PFSK-1 (cell line): ENCODE measurements at regions not wholly inside any gene's neighbourhood (a gene's known extent, or its start where the extent isn't known, plus 50 kb on each side); places are given as distances from the start of the nearest gene placed in this dataset.

ENCODE experiments used
- FOXP2 ChIP-seq: optimal IDR thresholded peaks from 2 replicates; pipeline ENCODE3; 2011; ENCODE audit warnings: borderline replicate concordance, control low read depth, inconsistent platforms; ENCODE audit not compliant: insufficient read depth; ENCODE audit errors: extremely low read length, extremely low read depth
- POLR2AphosphoS5 ChIP-seq: IDR thresholded peaks from 2 replicates; pipeline ENCODE4 v1.6.1; 2012; ENCODE audit warnings: low read depth, mild to moderate bottlenecking, control low read depth, low read length, moderate library complexity
- REST ChIP-seq, 2 experiments: IDR thresholded peaks; 2 replicates each; pipeline versions ENCODE4 v1.6.1 to v1.8.0; 2011 to 2012; ENCODE audit warnings: low read depth in 2 of 2, low read length in 2 of 2, control low read depth in 1 of 2, inconsistent platforms in 1 of 2, mild to moderate bottlenecking in 1 of 2, moderate library complexity in 1 of 2; ENCODE audit not compliant: insufficient read depth in 1 of 2
- SIN3A ChIP-seq: IDR thresholded peaks from 2 replicates; pipeline ENCODE4 v1.6.1; 2012; ENCODE audit warnings: mild to moderate bottlenecking, low read length, moderate library complexity, borderline replicate concordance; ENCODE audit not compliant: insufficient read depth
- TAF1 ChIP-seq: IDR thresholded peaks from 2 replicates; pipeline ENCODE4 v1.6.1; 2012; ENCODE audit warnings: low read length, control low read depth, borderline replicate concordance; ENCODE audit not compliant: insufficient read depth

GRCh38 chr4:108355186-108355901 is 186.6 kb upstream of the LEF1 start:
- no peak for TF ChIP-seq TAF1
- no peak for TF ChIP-seq REST (IDR thresholded peaks at IDR 0.05; ENCODE audit: insufficient read depth in 1 of 2, low read depth in 2 of 2, low read length in 2 of 2)
- TF ChIP-seq POLR2AphosphoS5 = no peak
- no peak for TF ChIP-seq SIN3A
- no peak for TF ChIP-seq FOXP2

GRCh38 chr4:108352664-108353308 is 184.1 kb upstream of the LEF1 start:
- TF ChIP-seq TAF1 (no peak), REST (IDR thresholded peaks at IDR 0.05; ENCODE audit: insufficient read depth in 1 of 2, low read depth in 2 of 2, low read length in 2 of 2) (no peak), POLR2AphosphoS5 (no peak), FOXP2 (no peak), SIN3A (no peak)

GRCh38 chr4:108351791-108352190 is 183.1 kb upstream of the LEF1 start:
- TF ChIP-seq REST (IDR thresholded peaks at IDR 0.05; ENCODE audit: insufficient read depth in 1 of 2, low read depth in 2 of 2, low read length in 2 of 2) = no peak
- no peak for TF ChIP-seq FOXP2
- no peak for TF ChIP-seq TAF1
- TF ChIP-seq SIN3A = no peak
- TF ChIP-seq POLR2AphosphoS5 = no peak

GRCh38 chr4:108350332-108350731 is 181.6 kb upstream of the LEF1 start:
- TF ChIP-seq SIN3A (no peak), TAF1 (no peak), REST (IDR thresholded peaks at IDR 0.05; ENCODE audit: insufficient read depth in 1 of 2, low read depth in 2 of 2, low read length in 2 of 2) (no peak), FOXP2 (no peak), POLR2AphosphoS5 (no peak)
